K562 (cell line): ENCODE measurements at regions not wholly inside any gene's neighbourhood (a gene's known extent, or its start where the extent isn't known, plus 50 kb on each side); places are given as distances from the start of the nearest gene placed in this dataset.

Experiments
- ATAC-seq: fragments of 200-7000 bp; cut with Tn5 transposase; 3 replicates; pipeline ENCODE4 v1.9.1; 2020; ENCODE audit warnings: moderate library complexity
- BruUV-seq: library from RNA; stranded (reverse); fragments of 400-500 nt; replicated peaks from 2 replicates; lab custom pipeline; 2021; lab: Mats Ljungman, UMichigan
- CTCF ChIA-PET: fragments of 300-600 bp; formaldehyde crosslinking; extraction: SDS; loops from one replicate; lab custom pipeline; 2021; ENCODE audit warnings: low intra/inter-chr PET ratio; lab: Yijun Ruan, JAX
- POLR2A ChIA-PET: fragments of 300-600, 350-650 bp; sonication (Branson Sonifier 250); formaldehyde crosslinking; extraction: SDS; loops from one replicate; lab custom pipeline; 2021; ENCODE audit warnings: antibody characterized with exemption, inconsistent platforms; lab: Yijun Ruan, JAX
- DNase-seq, 4 experiments: peaks; one replicate each; pipeline versions ENCODE4 v3.0.0 to v3.0.0-alpha.2; 2011 to 2018; ENCODE audit warnings: low spot score in 3 of 4, mixed read lengths in 3 of 4; ENCODE audit errors: extremely low read depth in 1 of 4
- FAIRE-seq: peaks from 2 replicates; lab custom pipeline; 2011; peaks lifted over from hg19 to GRCh38; lab: Jason Lieb, UNC
- H2AFZ ChIP-seq: 2 replicates; pipeline ENCODE4 v1.6.0; 2011; ENCODE audit warnings: low read depth, low read length, control low read depth, inconsistent platforms
- H3K27ac ChIP-seq: fragments of 200-600 bp; 3 replicates; pipeline ENCODE4 v1.8.0; 2011; ENCODE audit warnings: low read depth, mild to moderate bottlenecking, control low read depth, inconsistent platforms, low read length, moderate library complexity, mixed read lengths; ENCODE audit errors: extremely low read depth
- H3K27me3 ChIP-seq, 2 experiments: fragments of 300-600 bp in 1 of 2; 2 replicates in 1 of 2; 3 replicates in 1 of 2; pipeline versions ENCODE4 v1.6.0 to v1.8.0; 2011; ENCODE audit warnings: inconsistent platforms in 2 of 2, low read length in 2 of 2, mild to moderate bottlenecking in 1 of 2, mixed read lengths in 1 of 2, moderate library complexity in 1 of 2; ENCODE audit not compliant: control insufficient read depth in 2 of 2, insufficient read depth in 2 of 2
- H3K36me3 ChIP-seq: fragments of 300-600 bp; 3 replicates; pipeline ENCODE4 v1.8.0; 2011; ENCODE audit warnings: mild to moderate bottlenecking, low read length, inconsistent platforms; ENCODE audit not compliant: control insufficient read depth, insufficient read depth
- H3K4me1 ChIP-seq, 2 experiments: fragments of 200-600 bp in 1 of 2; replicated peaks in 1 of 2; 2 replicates in 1 of 2; 3 replicates in 1 of 2; pipeline versions ENCODE4 v1.5.1 to v1.8.0; 2011; ENCODE audit warnings: inconsistent platforms in 2 of 2, low read length in 2 of 2, mild to moderate bottlenecking in 1 of 2, mixed read lengths in 1 of 2, moderate library complexity in 1 of 2; ENCODE audit not compliant: control insufficient read depth in 2 of 2, insufficient read depth in 2 of 2
- H3K4me2 ChIP-seq: 2 replicates; pipeline ENCODE4 v1.6.1; 2011; ENCODE audit warnings: low read length, control low read depth, inconsistent platforms, mixed read lengths; ENCODE audit not compliant: insufficient read depth
- H3K4me3 ChIP-seq: fragments of 200-600 bp; sonication (generic), shearing (Covaris generic); 2 replicates; pipeline ENCODE4 v1.5.1; 2016; ENCODE audit warnings: control low read depth, inconsistent platforms
- H3K79me2 ChIP-seq: fragments of 200-600 bp; 3 replicates; pipeline ENCODE4 v1.8.0; 2011; ENCODE audit warnings: low read length, inconsistent platforms; ENCODE audit not compliant: control insufficient read depth, insufficient read depth
- H3K9ac ChIP-seq, 2 experiments: 2 replicates each; pipeline versions ENCODE4 v1.6.0 to v1.6.1; 2011; ENCODE audit warnings: low read depth in 2 of 2, low read length in 2 of 2, control low read depth in 1 of 2, inconsistent platforms in 1 of 2, mild to moderate bottlenecking in 1 of 2, mixed read lengths in 1 of 2; ENCODE audit not compliant: insufficient read depth in 1 of 2
- H3K9me1 ChIP-seq: one replicate; pipeline ENCODE4 v1.6.0; 2011; ENCODE audit warnings: inconsistent platforms, mild to moderate bottlenecking, low read length, moderate library complexity; ENCODE audit not compliant: control insufficient read depth, insufficient read depth
- H3K9me3 ChIP-seq: replicated peaks from 2 replicates; pipeline ENCODE4 v1.5.1; 2011; ENCODE audit warnings: low read depth, low read length, inconsistent platforms; ENCODE audit not compliant: control insufficient read depth, insufficient read depth
- H4K20me1 ChIP-seq: replicated peaks from 2 replicates; pipeline ENCODE4 v1.6.1; 2011; ENCODE audit warnings: low read length, inconsistent platforms, mixed read lengths; ENCODE audit not compliant: control insufficient read depth, insufficient read depth
- RFX7 ChIP-seq: fragments of 250-450 bp; sonication (Bioruptor Pico); IDR thresholded peaks from 2 replicates; pipeline ENCODE4 v1.5.1; 2021; ENCODE audit warnings: mild to moderate bottlenecking
- WGBS: fragments of 100-300 bp; shearing (Covaris generic); methylation state at CpG from one replicate; pipeline ENCODE4 v1.1.6; 2016; ENCODE audit warnings: low coverage, mixed read lengths; ENCODE audit not compliant: insufficient coverage; ENCODE audit errors: missing lambda C conversion rate; 5-methylcytosine and 5-hydroxymethylcytosine counted together
- in situ Hi-C: fragments of 300-500 bp; cut with MboI; formaldehyde crosslinking; loops from 4 replicates; pipeline ENCODE4 v1.15.0; 2018; ENCODE audit warnings: inconsistent platforms, mixed read lengths
- intact Hi-C: fragments of 100-400 bp; cut with micrococcal nuclease; formaldehyde crosslinking; loops from 2 replicates; pipeline ENCODE4 v1.14.2; 2022
- TF ChIP-seq, protein P1 (sequence below): fragments of 250-450 bp; sonication (Bioruptor Pico); IDR thresholded peaks from 2 replicates; pipeline ENCODE4 v1.4.0; 2020

DNA sequence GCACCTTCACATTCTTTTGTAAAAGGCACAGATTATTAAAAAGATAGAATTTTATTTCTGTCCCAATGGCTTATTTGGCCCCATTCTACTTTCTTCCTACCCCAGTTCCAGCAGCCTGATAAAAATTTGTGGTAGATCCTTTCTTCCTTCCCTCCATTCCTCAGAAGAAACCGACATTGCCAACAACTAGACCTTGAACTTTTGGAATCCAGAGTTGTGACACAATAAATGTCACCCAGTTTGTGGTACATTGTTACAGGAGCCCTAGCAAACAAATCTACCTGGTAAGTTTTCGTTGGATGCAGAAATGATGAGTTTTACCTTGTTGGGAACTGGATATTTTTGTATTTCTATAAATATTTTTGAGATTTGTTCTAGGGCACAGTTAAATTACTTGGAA lies 141.6 kb upstream of the IVNS1ABP start:
- H3K27me3 ChIP-seq: peaks cover 7 to 9% of the 10 kb centered on the region in 2 experiments; a peak in 3 of 5 replicates
- ChIA-PET POLR2A (interaction anchor here (0.9 kb wide), 1 partner anchor 8 kb away, joined by 5 read pairs; no protein-coding TSS in a partner anchor), CTCF (no interaction called here)
- no TSS peak for BruUV-seq
- no peak overlapping the region for H3K4me2 ChIP-seq
- no peaks in the 10 kb centered on the region for H4K20me1 ChIP-seq
- H3K4me1 ChIP-seq: no peaks in the 10 kb centered on the region
- TF ChIP-seq RFX7 (CRISPR knock-in tag): no peak
- TF ChIP-seq, protein P1, sequence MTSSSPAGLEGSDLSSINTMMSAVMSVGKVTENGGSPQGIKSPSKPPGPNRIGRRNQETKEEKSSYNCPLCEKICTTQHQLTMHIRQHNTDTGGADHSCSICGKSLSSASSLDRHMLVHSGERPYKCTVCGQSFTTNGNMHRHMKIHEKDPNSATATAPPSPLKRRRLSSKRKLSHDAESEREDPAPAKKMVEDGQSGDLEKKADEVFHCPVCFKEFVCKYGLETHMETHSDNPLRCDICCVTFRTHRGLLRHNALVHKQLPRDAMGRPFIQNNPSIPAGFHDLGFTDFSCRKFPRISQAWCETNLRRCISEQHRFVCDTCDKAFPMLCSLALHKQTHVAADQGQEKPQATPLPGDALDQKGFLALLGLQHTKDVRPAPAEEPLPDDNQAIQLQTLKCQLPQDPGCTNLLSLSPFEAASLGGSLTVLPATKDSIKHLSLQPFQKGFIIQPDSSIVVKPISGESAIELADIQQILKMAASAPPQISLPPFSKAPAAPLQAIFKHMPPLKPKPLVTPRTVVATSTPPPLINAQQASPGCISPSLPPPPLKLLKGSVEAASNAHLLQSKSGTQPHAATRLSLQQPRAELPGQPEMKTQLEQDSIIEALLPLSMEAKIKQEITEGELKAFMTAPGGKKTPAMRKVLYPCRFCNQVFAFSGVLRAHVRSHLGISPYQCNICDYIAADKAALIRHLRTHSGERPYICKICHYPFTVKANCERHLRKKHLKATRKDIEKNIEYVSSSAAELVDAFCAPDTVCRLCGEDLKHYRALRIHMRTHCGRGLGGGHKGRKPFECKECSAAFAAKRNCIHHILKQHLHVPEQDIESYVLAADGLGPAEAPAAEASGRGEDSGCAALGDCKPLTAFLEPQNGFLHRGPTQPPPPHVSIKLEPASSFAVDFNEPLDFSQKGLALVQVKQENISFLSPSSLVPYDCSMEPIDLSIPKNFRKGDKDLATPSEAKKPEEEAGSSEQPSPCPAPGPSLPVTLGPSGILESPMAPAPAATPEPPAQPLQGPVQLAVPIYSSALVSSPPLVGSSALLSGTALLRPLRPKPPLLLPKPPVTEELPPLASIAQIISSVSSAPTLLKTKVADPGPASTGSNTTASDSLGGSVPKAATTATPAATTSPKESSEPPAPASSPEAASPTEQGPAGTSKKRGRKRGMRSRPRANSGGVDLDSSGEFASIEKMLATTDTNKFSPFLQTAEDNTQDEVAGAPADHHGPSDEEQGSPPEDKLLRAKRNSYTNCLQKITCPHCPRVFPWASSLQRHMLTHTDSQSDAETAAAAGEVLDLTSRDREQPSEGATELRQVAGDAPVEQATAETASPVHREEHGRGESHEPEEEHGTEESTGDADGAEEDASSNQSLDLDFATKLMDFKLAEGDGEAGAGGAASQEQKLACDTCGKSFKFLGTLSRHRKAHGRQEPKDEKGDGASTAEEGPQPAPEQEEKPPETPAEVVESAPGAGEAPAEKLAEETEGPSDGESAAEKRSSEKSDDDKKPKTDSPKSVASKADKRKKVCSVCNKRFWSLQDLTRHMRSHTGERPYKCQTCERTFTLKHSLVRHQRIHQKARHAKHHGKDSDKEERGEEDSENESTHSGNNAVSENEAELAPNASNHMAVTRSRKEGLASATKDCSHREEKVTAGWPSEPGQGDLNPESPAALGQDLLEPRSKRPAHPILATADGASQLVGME (CRISPR knock-in tag): no peak
- no peak for ATAC-seq
- H2AFZ ChIP-seq: no peak overlapping the region
- DNase-seq: no peak
- no peak overlapping the region for H3K27ac ChIP-seq
- no peaks in the 10 kb centered on the region for H3K9me1 ChIP-seq
- H3K9ac ChIP-seq: no peak overlapping the region
- WGBS: 0% methylated on average over 2 of the region's 2 CpGs
- no peaks in the 10 kb centered on the region for H3K9me3 ChIP-seq
- H3K79me2 ChIP-seq: no peaks in the 10 kb centered on the region
- H3K36me3 ChIP-seq: no peaks in the 10 kb centered on the region
- no peak overlapping the region for H3K4me3 ChIP-seq
- intact Hi-C loops: no loop called here
- in situ Hi-C loops: no loop called here
- FAIRE-seq: no peak
